ENCODE measurements at regions not wholly inside any gene's neighbourhood (a gene's known extent, or its start where the extent isn't known, plus 50 kb on each side); places are given as distances from the start of the nearest gene placed in this dataset.

DNA sequence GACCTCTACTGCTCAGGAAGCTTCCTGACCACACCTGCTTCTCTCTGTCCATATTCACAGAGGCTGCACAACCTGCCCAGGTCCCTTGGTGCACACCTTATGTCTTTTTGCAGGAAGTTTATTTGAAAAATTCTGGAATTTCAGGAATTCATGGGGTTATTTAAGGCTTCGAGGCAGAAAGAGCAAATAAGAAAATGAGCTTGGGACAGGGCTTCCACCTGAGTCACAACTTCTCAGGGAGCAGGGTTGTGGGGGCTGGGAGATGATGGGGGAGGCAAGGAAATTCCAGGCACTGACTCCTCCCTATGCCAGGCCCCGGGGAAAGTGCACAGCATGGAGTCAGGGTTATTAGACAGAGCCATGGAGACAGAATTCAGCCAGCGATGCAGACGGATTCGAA is 57.7 kb downstream of the INHBB start:
- Histone ChIP-seq H3K14ac (ENCODE audit: insufficient read depth, low read length) (no peak overlapping the region), H2AFZ (ENCODE audit: low read length) (no peak overlapping the region), H3K23ac (ENCODE audit: insufficient read length, low read depth, low read length) (no peak overlapping the region), H2AK5ac (ENCODE audit: insufficient read length, low read length) (no peak overlapping the region), H4K91ac (ENCODE audit: insufficient read length, low read depth, low read length) (no peak overlapping the region), H4K20me1 (ENCODE audit: control insufficient read depth, insufficient read depth, insufficient read length) (no peaks in the 10 kb centered on the region), H3K56ac (ENCODE audit: insufficient read length, low read depth, low read length) (no peak overlapping the region), H3K79me2 (ENCODE audit: insufficient read depth, low read length) (no peaks in the 10 kb centered on the region), H2BK20ac (ENCODE audit: low read depth, low read length, poor library complexity, severe bottlenecking) (no peak overlapping the region), H3K27ac (ENCODE audit: insufficient read length, low read depth, low read length) (no peak overlapping the region), H4K5ac (ENCODE audit: insufficient read length, low read depth, low read length) (no peak overlapping the region), H2BK5ac (ENCODE audit: insufficient read length, low read length) (no peak overlapping the region), H4K8ac (replicated peaks; ENCODE audit: insufficient read length, low read depth, low read length) (no peak overlapping the region), H3K4ac (ENCODE audit: low read depth, low read length) (no peak overlapping the region), H3K79me1 (ENCODE audit: insufficient read depth, low read depth, low read length, poor library complexity, severe bottlenecking) (no peaks in the 10 kb centered on the region), H3K9me3 (ENCODE audit: control insufficient read depth, low read depth, low read length) (no peaks in the 10 kb centered on the region), H3K27me3 (ENCODE audit: insufficient read depth, low read length) (no peaks in the 10 kb centered on the region; the same call in 1 of the 2 replicates), H3K9ac (ENCODE audit: extremely low read depth, insufficient read length, low read length) (no peak overlapping the region), H3K4me1 (ENCODE audit: insufficient read depth, low read length) (no peaks in the 10 kb centered on the region), H2BK12ac (ENCODE audit: insufficient read length, low read depth, low read length) (no peak overlapping the region), H3T11ph (ENCODE audit: low read length) (no peak overlapping the region), H2BK15ac (ENCODE audit: low read depth, low read length) (no peak overlapping the region), H3K18ac (ENCODE audit: insufficient read length, low read depth, low read length) (no peak overlapping the region), H3K23me2 (ENCODE audit: insufficient read length, low read depth, low read length, poor library complexity, severe bottlenecking) (no peaks in the 10 kb centered on the region), H2BK120ac (ENCODE audit: low read depth, low read length, poor library complexity, severe bottlenecking) (no peak overlapping the region), H3K4me2 (ENCODE audit: insufficient read depth, insufficient read length, low read length) (no peak overlapping the region)
- WGBS (ENCODE audit: extremely low coverage, insufficient read length, low lambda C conversion rate) = no CpG with 5 or more reads among the region's 5 CpGs
- H3K4me1 Mint-ChIP-seq = no peaks in the 10 kb centered on the region; a peak in 2 of 4 replicates
- no peak for DNase-seq
- no peak overlapping the region for H3K27ac Mint-ChIP-seq
- peaks cover 2 to 6% of the 10 kb centered on the region in 2 experiments; a peak in 4 of 5 replicates for H3K9me3 Mint-ChIP-seq
- TF ChIP-seq, protein P1, sequence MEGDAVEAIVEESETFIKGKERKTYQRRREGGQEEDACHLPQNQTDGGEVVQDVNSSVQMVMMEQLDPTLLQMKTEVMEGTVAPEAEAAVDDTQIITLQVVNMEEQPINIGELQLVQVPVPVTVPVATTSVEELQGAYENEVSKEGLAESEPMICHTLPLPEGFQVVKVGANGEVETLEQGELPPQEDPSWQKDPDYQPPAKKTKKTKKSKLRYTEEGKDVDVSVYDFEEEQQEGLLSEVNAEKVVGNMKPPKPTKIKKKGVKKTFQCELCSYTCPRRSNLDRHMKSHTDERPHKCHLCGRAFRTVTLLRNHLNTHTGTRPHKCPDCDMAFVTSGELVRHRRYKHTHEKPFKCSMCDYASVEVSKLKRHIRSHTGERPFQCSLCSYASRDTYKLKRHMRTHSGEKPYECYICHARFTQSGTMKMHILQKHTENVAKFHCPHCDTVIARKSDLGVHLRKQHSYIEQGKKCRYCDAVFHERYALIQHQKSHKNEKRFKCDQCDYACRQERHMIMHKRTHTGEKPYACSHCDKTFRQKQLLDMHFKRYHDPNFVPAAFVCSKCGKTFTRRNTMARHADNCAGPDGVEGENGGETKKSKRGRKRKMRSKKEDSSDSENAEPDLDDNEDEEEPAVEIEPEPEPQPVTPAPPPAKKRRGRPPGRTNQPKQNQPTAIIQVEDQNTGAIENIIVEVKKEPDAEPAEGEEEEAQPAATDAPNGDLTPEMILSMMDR (conservative IDR thresholded peaks at IDR 0.05) = no peak
- H3K27me3 Mint-ChIP-seq (ENCODE audit: low read depth) = peaks cover 42% of the 10 kb centered on the region
- H3K36me3 Mint-ChIP-seq (ENCODE audit: insufficient read depth in 1 of 3, low read depth in 3 of 3) = no peaks in the 10 kb centered on the region
- H3K4me3 Mint-ChIP-seq = no peak overlapping the region

All from H9 (cell line).